Uterus (tissue), 2 donors: ENCODE measurements at regions not wholly inside any gene's neighbourhood (a gene's known extent, or its start where the extent isn't known, plus 50 kb on each side); places are given as distances from the start of the nearest gene placed in this dataset.

Experiments
- CTCF ChIP-seq, 4 experiments: fragments of 200-600 bp in 2 of 4; fragments of 450-650 bp in 2 of 4; sonication (generic) in 2 of 4; IDR thresholded peaks; one replicate each; pipeline ENCODE4 v1.5.1; 2016 to 2019; ENCODE audit warnings: antibody characterized with exemption in 4 of 4, mild to moderate bottlenecking in 2 of 4, moderate library complexity in 1 of 4
- POLR2A ChIP-seq, 2 donors: fragments of 450-650 bp; IDR thresholded peaks; one replicate each; pipeline ENCODE4 v1.6.1; 2016; ENCODE audit warnings: antibody characterized with exemption in 2 of 2, mild to moderate bottlenecking in 1 of 2, moderate library complexity in 1 of 2

- TF ChIP-seq CTCF (IDR thresholded peaks at IDR 0.05) (no peak), POLR2A (IDR thresholded peaks at IDR 0.05) (no peak)
Observed at GRCh38 chr22:48208894-48209293, 1446.4 kb downstream of the TBC1D22A start.
